ENCODE measurements at regions not wholly inside any gene's neighbourhood (a gene's known extent, or its start where the extent isn't known, plus 50 kb on each side); places are given as distances from the start of the nearest gene placed in this dataset.

DNA sequence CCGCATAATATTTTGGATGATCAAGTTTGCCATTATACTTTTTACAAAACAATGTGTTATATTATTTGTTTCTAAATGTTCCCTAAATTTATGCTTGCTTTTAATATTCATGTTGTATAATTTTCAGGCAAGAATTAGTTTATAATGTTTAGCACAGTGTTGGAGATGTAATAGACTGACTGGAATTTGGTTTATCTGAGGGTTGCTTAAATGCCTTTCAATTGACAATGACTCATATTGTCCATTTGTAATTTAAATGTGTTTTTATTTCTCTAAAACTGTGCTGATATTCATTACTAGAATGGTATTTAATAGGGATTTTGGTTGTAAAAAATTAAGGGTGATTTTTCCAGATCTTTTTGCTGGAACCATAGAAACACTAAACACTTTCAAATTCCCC lies 788.4 kb downstream of the SLC6A15 start:
- TF ChIP-seq GABPA (IDR thresholded peaks at IDR 0.05; ENCODE audit: borderline replicate concordance, insufficient read depth, low read length) (no peak), KDM1A (IDR thresholded peaks at IDR 0.05; ENCODE audit: borderline replicate concordance, low read length) (no peak), ZNF274 (IDR thresholded peaks at IDR 0.05; ENCODE audit: borderline replicate concordance, extremely low read depth, low read length) (no peak), TAF1 (IDR thresholded peaks at IDR 0.05; ENCODE audit: low read depth, low read length) (no peak)
- TF ChIP-seq, protein P1, sequence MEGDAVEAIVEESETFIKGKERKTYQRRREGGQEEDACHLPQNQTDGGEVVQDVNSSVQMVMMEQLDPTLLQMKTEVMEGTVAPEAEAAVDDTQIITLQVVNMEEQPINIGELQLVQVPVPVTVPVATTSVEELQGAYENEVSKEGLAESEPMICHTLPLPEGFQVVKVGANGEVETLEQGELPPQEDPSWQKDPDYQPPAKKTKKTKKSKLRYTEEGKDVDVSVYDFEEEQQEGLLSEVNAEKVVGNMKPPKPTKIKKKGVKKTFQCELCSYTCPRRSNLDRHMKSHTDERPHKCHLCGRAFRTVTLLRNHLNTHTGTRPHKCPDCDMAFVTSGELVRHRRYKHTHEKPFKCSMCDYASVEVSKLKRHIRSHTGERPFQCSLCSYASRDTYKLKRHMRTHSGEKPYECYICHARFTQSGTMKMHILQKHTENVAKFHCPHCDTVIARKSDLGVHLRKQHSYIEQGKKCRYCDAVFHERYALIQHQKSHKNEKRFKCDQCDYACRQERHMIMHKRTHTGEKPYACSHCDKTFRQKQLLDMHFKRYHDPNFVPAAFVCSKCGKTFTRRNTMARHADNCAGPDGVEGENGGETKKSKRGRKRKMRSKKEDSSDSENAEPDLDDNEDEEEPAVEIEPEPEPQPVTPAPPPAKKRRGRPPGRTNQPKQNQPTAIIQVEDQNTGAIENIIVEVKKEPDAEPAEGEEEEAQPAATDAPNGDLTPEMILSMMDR (IDR thresholded peaks at IDR 0.05; ENCODE audit: control extremely low read depth in 1 of 3, insufficient read depth in 1 of 3, low read depth in 1 of 3, low read length in 3 of 3) = no peak
- TF ChIP-seq, protein P2, sequence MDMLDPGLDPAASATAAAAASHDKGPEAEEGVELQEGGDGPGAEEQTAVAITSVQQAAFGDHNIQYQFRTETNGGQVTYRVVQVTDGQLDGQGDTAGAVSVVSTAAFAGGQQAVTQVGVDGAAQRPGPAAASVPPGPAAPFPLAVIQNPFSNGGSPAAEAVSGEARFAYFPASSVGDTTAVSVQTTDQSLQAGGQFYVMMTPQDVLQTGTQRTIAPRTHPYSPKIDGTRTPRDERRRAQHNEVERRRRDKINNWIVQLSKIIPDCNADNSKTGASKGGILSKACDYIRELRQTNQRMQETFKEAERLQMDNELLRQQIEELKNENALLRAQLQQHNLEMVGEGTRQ (IDR thresholded peaks at IDR 0.05; ENCODE audit: low read length) = no peak

Data from H1 (cell line).